GM12874 (cell line): ENCODE measurements at regions not wholly inside any gene's neighbourhood (a gene's known extent, or its start where the extent isn't known, plus 50 kb on each side); places are given as distances from the start of the nearest gene placed in this dataset.

Source experiments
- TF ChIP-seq, protein P1 (sequence below): IDR thresholded peaks from 2 replicates; pipeline ENCODE4 v1.5.1; 2011; ENCODE audit warnings: low read depth, mild to moderate bottlenecking, control low read depth, low read length, moderate library complexity; ENCODE audit not compliant: insufficient read depth

DNA sequence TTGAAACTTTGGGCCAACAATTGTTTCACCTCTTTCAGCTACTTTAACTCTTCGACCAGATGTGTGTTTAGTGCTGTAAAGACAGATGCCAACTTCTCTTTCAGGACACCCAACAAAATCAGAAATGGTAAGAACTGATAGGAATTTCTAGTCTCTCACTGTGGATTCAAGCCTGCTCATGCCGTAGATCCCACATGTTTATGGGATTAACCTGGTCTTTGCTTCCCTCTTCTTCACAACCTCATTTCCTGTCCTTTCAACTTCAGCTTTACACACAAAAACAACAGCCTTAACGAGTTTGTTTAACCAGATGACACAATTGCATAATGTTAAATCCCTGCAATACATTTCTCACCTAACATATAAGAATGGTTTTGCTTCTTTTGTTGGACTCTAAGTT lies 1031.9 kb upstream of the LRFN5 start:
- TF ChIP-seq, protein P1, sequence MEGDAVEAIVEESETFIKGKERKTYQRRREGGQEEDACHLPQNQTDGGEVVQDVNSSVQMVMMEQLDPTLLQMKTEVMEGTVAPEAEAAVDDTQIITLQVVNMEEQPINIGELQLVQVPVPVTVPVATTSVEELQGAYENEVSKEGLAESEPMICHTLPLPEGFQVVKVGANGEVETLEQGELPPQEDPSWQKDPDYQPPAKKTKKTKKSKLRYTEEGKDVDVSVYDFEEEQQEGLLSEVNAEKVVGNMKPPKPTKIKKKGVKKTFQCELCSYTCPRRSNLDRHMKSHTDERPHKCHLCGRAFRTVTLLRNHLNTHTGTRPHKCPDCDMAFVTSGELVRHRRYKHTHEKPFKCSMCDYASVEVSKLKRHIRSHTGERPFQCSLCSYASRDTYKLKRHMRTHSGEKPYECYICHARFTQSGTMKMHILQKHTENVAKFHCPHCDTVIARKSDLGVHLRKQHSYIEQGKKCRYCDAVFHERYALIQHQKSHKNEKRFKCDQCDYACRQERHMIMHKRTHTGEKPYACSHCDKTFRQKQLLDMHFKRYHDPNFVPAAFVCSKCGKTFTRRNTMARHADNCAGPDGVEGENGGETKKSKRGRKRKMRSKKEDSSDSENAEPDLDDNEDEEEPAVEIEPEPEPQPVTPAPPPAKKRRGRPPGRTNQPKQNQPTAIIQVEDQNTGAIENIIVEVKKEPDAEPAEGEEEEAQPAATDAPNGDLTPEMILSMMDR, result no peak

GRCh38 chr14:40525314-40525713 lies 1081.4 kb upstream of the LRFN5 start:
- TF ChIP-seq, protein P1, result no peak

GRCh38 chr14:40523123-40523522 lies 1083.6 kb upstream of the LRFN5 start:
- TF ChIP-seq, protein P1, result no peak

DNA sequence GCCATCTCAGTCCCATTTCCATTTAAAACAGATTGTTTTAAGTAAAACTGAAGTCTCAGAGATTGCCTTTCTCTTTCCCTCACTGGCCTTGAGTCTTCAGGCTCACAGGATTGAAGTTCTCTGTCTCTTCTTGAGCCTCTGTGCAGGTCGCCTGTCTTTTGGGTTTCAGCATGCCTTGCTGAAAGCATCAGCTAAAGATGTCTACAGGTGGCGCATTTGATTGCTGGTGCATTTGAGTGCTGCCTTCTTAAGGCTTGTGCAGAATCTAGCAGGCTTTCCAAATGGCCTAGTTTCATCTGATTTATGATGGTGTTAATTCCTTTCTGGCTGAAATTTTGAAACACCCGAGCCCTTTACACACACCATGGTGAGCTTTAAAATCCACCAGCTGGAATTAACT lies 1062.2 kb upstream of the FBXO33 start:
- TF ChIP-seq, protein P1, result no peak

DNA sequence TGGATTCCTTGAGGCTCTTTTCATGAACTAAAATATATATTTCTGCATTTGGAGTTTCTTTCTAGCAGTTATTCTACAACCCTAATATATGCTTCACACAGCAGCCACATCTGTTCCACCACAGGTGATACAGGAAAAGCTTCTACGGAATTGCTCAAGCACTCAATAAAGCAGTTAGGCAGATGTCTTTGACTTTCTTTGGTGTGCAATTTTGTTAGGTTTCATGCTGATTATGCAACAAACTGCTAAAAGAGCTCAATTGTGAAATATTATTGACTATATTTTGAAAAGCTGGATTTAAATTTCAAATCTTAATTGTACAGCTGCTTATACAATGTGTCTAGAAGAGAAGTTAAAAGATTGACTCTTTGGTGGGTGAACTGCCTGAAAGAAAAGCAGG lies 1055.6 kb upstream of the FBXO33 start:
- TF ChIP-seq, protein P1, result no peak

GRCh38 chr14:40485688-40486087 lies 1053.5 kb upstream of the FBXO33 start:
- TF ChIP-seq, protein P1, result no peak

DNA sequence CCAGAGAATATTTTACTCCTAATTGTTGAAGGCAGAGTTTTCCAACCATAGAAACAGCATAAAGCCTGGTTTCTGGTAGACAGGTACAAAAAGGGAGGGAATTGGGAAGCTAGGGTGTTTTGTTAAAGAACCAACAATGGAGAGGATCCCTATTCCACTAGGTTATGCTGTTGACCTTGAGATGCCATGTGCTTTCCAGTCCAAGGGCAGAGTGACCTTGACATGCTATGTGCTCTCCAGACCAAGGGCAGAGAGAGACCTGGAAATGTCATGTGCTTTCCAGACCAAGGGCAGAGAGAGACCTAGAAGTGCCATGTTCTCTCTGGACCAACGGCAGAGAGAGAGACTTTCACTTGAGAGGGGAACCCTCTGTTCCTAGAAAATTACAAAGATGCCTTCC lies 1043.8 kb upstream of the FBXO33 start:
- TF ChIP-seq, protein P1, result no peak

DNA sequence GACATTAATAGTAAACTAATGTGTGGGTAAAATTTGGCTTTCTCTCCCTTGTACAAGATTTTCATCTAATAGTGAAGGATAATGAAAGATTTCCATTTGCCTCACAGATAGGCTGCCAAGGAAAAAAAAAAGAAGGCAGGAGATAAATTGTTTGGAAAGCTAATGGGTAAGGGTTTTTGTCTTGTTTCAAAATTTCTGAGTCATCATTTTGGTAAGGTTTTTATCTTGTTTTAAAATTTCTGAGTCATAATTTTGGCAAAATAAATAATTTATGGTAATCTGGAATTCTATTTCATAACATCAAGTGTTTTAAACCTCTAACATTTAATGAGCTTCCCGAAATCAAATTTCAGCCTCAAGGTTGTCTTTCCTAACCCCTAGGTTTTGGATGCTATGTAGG lies 1035.7 kb upstream of the FBXO33 start:
- TF ChIP-seq, protein P1, result no peak
